Heart left ventricle (tissue), 16 donors: ENCODE measurements at regions not wholly inside any gene's neighbourhood (a gene's known extent, or its start where the extent isn't known, plus 50 kb on each side); places are given as distances from the start of the nearest gene placed in this dataset.
"Not testable (repeated sequence)": the region's sequence is repeated elsewhere in the genome, so short reads cannot be mapped to it uniquely, and the experiment has no call there.

ENCODE experiments used
- ATAC-seq, 4 donors: fragments of 200-7000 bp; cut with Tn5 transposase; one replicate each; pipeline ENCODE4 v1.9.1; 2020 to 2022; ENCODE audit warnings: moderate library complexity in 4 of 4, mild to moderate bottlenecking in 3 of 4, moderate number of reproducible peaks in 1 of 4
- DNase-seq, 5 donors: peaks; one replicate each; pipeline ENCODE4 v3.0.0-alpha.2; 2020
- H3K27ac ChIP-seq, 12 donors: fragments of 200-600 bp; sonication (generic) in 4 of 12; one replicate each; pipeline versions ENCODE4 v1.5.0 to v1.8.0; 2016 to 2022; ENCODE audit warnings: mild to moderate bottlenecking in 2 of 12
- H3K27me3 ChIP-seq, 9 donors: fragments of 200-600 bp; sonication (generic) in 2 of 9; one replicate each; pipeline versions ENCODE4 v1.5.1 to v1.8.0; 2016 to 2022; ENCODE audit warnings: mild to moderate bottlenecking in 3 of 9
- H3K36me3 ChIP-seq, 9 donors: fragments of 200-600 bp; sonication (generic) in 2 of 9; one replicate each; pipeline versions ENCODE4 v1.5.0 to v1.8.0; 2018 to 2022; ENCODE audit warnings: mild to moderate bottlenecking in 2 of 9
- H3K4me1 ChIP-seq, 12 donors: fragments of 200-600 bp; sonication (generic) in 4 of 12; one replicate each; pipeline versions ENCODE4 v1.5.0 to v1.8.0; 2016 to 2022; ENCODE audit warnings: mild to moderate bottlenecking in 3 of 12
- H3K4me3 ChIP-seq, 12 donors: fragments of 200-600 bp; sonication (generic) in 4 of 12; one replicate each; pipeline versions ENCODE4 v1.5.0 to v1.8.0; 2017 to 2022; ENCODE audit warnings: mild to moderate bottlenecking in 9 of 12, moderate library complexity in 4 of 12
- H3K9me3 ChIP-seq, 12 donors: fragments of 200-600 bp; sonication (generic) in 4 of 12; one replicate each; pipeline versions ENCODE4 v1.5.0 to v1.8.0; 2016 to 2022; ENCODE audit warnings: mild to moderate bottlenecking in 1 of 12
- CTCF ChIP-seq, 12 donors: fragments of 200-600 bp; sonication (generic) in 4 of 12; IDR thresholded peaks; one replicate each; pipeline versions ENCODE4 v1.5.0 to v1.8.0; 2018 to 2022; ENCODE audit warnings: antibody characterized with exemption in 12 of 12, mild to moderate bottlenecking in 5 of 12
- POLR2A ChIP-seq, 2 donors: fragments of 450-650 bp; IDR thresholded peaks; one replicate each; pipeline ENCODE4 v1.6.1; 2017; ENCODE audit warnings: antibody characterized with exemption in 2 of 2, mild to moderate bottlenecking in 2 of 2, moderate library complexity in 2 of 2
- WGBS, 4 donors: extraction: QIAGEN DNeasy Blood & Tissue Kit in 2 of 4; methylation state at CpG; one replicate each; pipeline versions ENCODE4 v1.1.5 to v1.1.7; 2013 to 2018; 5-methylcytosine and 5-hydroxymethylcytosine counted together
- intact Hi-C, 10 donors: fragments of 100-400 bp; cut with DNase I; formaldehyde crosslinking; loops; one replicate each; pipeline versions ENCODE4 v1.11.1 to v1.14.2; 2022
- donor health status: ischemic (EF 13 %, LVEDD 7.1; RV severe dilation, severe dysfunction).
- donor health status: healthy with polysubstance abuse.
- donor health status: DM: no; HTN: yes; CAD: no.
- donor health status: DM: no; HTN: no; CAD: no.
- donor health status: ischemic (EF 25% LVEDD 6.9; RV normal size, moderate dysfunction).
- donor health status: ischemic (EF 25% LVEDD 5.7; RV mildly dilated, moderate dysfunction).
- donor health status: healthy.
- donor health status: DM: yes; HTN: yes; CAD: no.
- donor health status: ischemic (EF 35%, LVEDD 5.7; RV mildly dilated, moderate dysfunction).
- donor health status: nonischemic (EF 11% LVEDD 7.7; RV severe dilation, severe dysfunction).
- donor health status: DM: yes; HTN: yes; CAD: no.
- donor health status: PGD.
- donor health status: ischemic (EF 29% LVEDD 5.4; RV normal size, mild dysfunction).
- donor health status: nonischemic (EF 23%, LVEDD 6.1; RV moderate dilation, normal function).

GRCh38 chr3:169020371-169020770 lies 643.1 kb downstream of the MECOM start:
- WGBS, 4 donors = 72 to 88% (median 79%) methylated on average over 1 of the region's 1 CpG; no CpG with 5 or more reads in 1 of the 4 donors
- intact Hi-C loops = no loop called here
- TF ChIP-seq POLR2A (IDR thresholded peaks at IDR 0.05) = no peak
- Histone ChIP-seq H3K36me3 (no peaks in the 10 kb centered on the region), H3K4me3 (no peak overlapping the region), H3K9me3 (no peaks in the 10 kb centered on the region), H3K27ac (no peak overlapping the region), H3K4me1 (no peaks in the 10 kb centered on the region), H3K27me3 (no peaks in the 10 kb centered on the region)
- ATAC-seq (no peak), DNase-seq (no peak)

GRCh38 chr3:169009453-169009852 lies 654.1 kb downstream of the MECOM start:
- ATAC-seq = no peak

GRCh38 chr3:169008776-169009358 lies 654.6 kb downstream of the MECOM start:
- Histone ChIP-seq H3K36me3 (no peaks in the 10 kb centered on the region), H3K27me3 (no peaks in the 10 kb centered on the region), H3K4me1 (no peaks in the 10 kb centered on the region), H3K4me3 (no peak overlapping the region), H3K27ac (no peak overlapping the region), H3K9me3 (no peaks in the 10 kb centered on the region)
- no peak for TF ChIP-seq POLR2A (IDR thresholded peaks at IDR 0.05)
- TF ChIP-seq CTCF (IDR thresholded peaks at IDR 0.05) = no peak
- WGBS, 4 donors = 23 to 40% (median 32%) methylated on average over 2 of the region's 2 CpGs
- ATAC-seq (no peak), DNase-seq (no peak)
- intact Hi-C loops = no loop called here

More at GRCh38 chr3:169009453-169009852, 654.1 kb downstream of the MECOM start:
- Histone ChIP-seq H3K4me3 (no peak overlapping the region), H3K9me3 (no peaks in the 10 kb centered on the region), H3K27me3 (no peaks in the 10 kb centered on the region), H3K36me3 (no peaks in the 10 kb centered on the region), H3K4me1 (no peaks in the 10 kb centered on the region), H3K27ac (no peak overlapping the region)
- intact Hi-C loops = no loop called here
- no peak for DNase-seq
- TF ChIP-seq POLR2A (IDR thresholded peaks at IDR 0.05) = no peak
- TF ChIP-seq CTCF (IDR thresholded peaks at IDR 0.05) = no peak

GRCh38 chr3:169007145-169007544 lies 656.4 kb downstream of the MECOM start:
- no peaks in the 10 kb centered on the region for H3K9me3 ChIP-seq
- no peaks in the 10 kb centered on the region for H3K27me3 ChIP-seq
- no peak for ATAC-seq
- DNase-seq = no peak
- no peak overlapping the region for H3K4me3 ChIP-seq
- intact Hi-C loops = no loop called here
- no peaks in the 10 kb centered on the region for H3K4me1 ChIP-seq
- no peaks in the 10 kb centered on the region for H3K36me3 ChIP-seq
- TF ChIP-seq CTCF (IDR thresholded peaks at IDR 0.05) (no peak), POLR2A (IDR thresholded peaks at IDR 0.05) (no peak)
- no peak overlapping the region for H3K27ac ChIP-seq
- WGBS, 4 donors = 78 to 88% (median 82%) methylated on average over 2 of the region's 2 CpGs

- not testable (repeated sequence) for H3K9me3 ChIP-seq
- 96 to 99% (median 99%) methylated on average over 4 to 5 of the region's 5 CpGs for WGBS, 4 donors
Observed at GRCh38 chr3:169006398-169006797, 657.1 kb downstream of the MECOM start.

More at GRCh38 chr3:169006398-169006797, 657.1 kb downstream of the MECOM start:
- H3K36me3 ChIP-seq, intact Hi-C loops, H3K4me1 ChIP-seq, H3K27me3 ChIP-seq, ATAC-seq, H3K4me3 ChIP-seq, H3K27ac ChIP-seq, DNase-seq: not testable (repeated sequence)
